Mucosa of descending colon (tissue), 3 donors: ENCODE measurements at regions not wholly inside any gene's neighbourhood (a gene's known extent, or its start where the extent isn't known, plus 50 kb on each side); places are given as distances from the start of the nearest gene placed in this dataset.

ENCODE experiments used
- ATAC-seq: fragments of 200-7000 bp; cut with Tn5 transposase; one replicate; pipeline ENCODE4 v1.9.1; 2020; ENCODE audit warnings: mild to moderate bottlenecking, moderate library complexity
- DNase-seq, 3 donors: peaks; one replicate each; pipeline ENCODE4 v3.0.0-alpha.2; 2020
- H3K36me3 ChIP-seq: fragments of 200-600 bp; one replicate; pipeline ENCODE4 v1.8.0; 2021; ENCODE audit warnings: low read depth, mild to moderate bottlenecking
- H3K4me1 ChIP-seq: fragments of 200-600 bp; one replicate; pipeline ENCODE4 v1.8.0; 2021; ENCODE audit warnings: low read depth, mild to moderate bottlenecking
- H3K4me3 ChIP-seq: fragments of 200-600 bp; one replicate; pipeline ENCODE4 v1.8.0; 2021; ENCODE audit warnings: mild to moderate bottlenecking
- H3K9me3 ChIP-seq: fragments of 200-600 bp; one replicate; pipeline ENCODE4 v1.8.0; 2021; ENCODE audit warnings: mild to moderate bottlenecking
- CTCF ChIP-seq: fragments of 200-600 bp; IDR thresholded peaks from one replicate; pipeline ENCODE4 v1.8.0; 2022; ENCODE audit warnings: antibody characterized with exemption, mild to moderate bottlenecking
- intact Hi-C, 2 donors: fragments of 100-400 bp; cut with DNase I in 1 of 2; cut with micrococcal nuclease in 1 of 2; formaldehyde crosslinking; loops; one replicate each; pipeline versions ENCODE4 v1.11.0 to v1.11.1; 2022; cut with DNase I, micrococcal nuclease
- donor health status: DM: no; HTN: no; CAD: no; lungs with moderate emphysema.
- donor health status: DM: no; HTN: no; CAD: no.
- donor health status: DM: no; HTN: yes; CAD: no.

GRCh38 chr1:209266590-209267205 is 316.8 kb upstream of the CAMK1G start:
- DNase-seq: no peak

GRCh38 chr1:209267968-209268367 is 315.5 kb upstream of the CAMK1G start:
- TF ChIP-seq CTCF: no peak
- no peak for DNase-seq
- no peak for ATAC-seq
- Histone ChIP-seq H3K4me3 (no peak overlapping the region), H3K36me3 (no peaks in the 10 kb centered on the region), H3K4me1 (no peaks in the 10 kb centered on the region), H3K9me3 (no peaks in the 10 kb centered on the region)
- intact Hi-C loops: no loop called here

More at GRCh38 chr1:209266590-209267205, 316.8 kb upstream of the CAMK1G start:
- Histone ChIP-seq H3K9me3 (no peaks in the 10 kb centered on the region), H3K36me3 (no peaks in the 10 kb centered on the region), H3K4me1 (no peaks in the 10 kb centered on the region), H3K4me3 (no peak overlapping the region)
- intact Hi-C loops: no loop called here
- TF ChIP-seq CTCF: no peak
- no peak for ATAC-seq

GRCh38 chr1:209268479-209268878 is 315.0 kb upstream of the CAMK1G start:
- Histone ChIP-seq H3K4me1 (no peaks in the 10 kb centered on the region), H3K9me3 (no peaks in the 10 kb centered on the region), H3K4me3 (no peak overlapping the region), H3K36me3 (no peaks in the 10 kb centered on the region)
- intact Hi-C loops: no loop called here
- no peak for DNase-seq
- no peak for TF ChIP-seq CTCF
- ATAC-seq: no peak

GRCh38 chr1:209276321-209276720 is 307.2 kb upstream of the CAMK1G start:
- no peak for TF ChIP-seq CTCF

GRCh38 chr1:209277662-209278061 is 305.9 kb upstream of the CAMK1G start:
- intact Hi-C loops: no loop called here
- DNase-seq: no peak
- no peak for ATAC-seq
- Histone ChIP-seq H3K9me3 (no peaks in the 10 kb centered on the region), H3K4me3 (no peak overlapping the region), H3K4me1 (no peaks in the 10 kb centered on the region), H3K36me3 (no peaks in the 10 kb centered on the region)
- TF ChIP-seq CTCF: no peak

More at GRCh38 chr1:209276321-209276720, 307.2 kb upstream of the CAMK1G start:
- DNase-seq: no peak
- H3K9me3 ChIP-seq: no peaks in the 10 kb centered on the region
- no peaks in the 10 kb centered on the region for H3K4me1 ChIP-seq
- H3K36me3 ChIP-seq: no peaks in the 10 kb centered on the region
- intact Hi-C loops: no loop called here
- no peak for ATAC-seq
- H3K4me3 ChIP-seq: no peak overlapping the region

- Histone ChIP-seq H3K36me3 (no peaks in the 10 kb centered on the region), H3K9me3 (no peaks in the 10 kb centered on the region), H3K4me3 (no peak overlapping the region), H3K4me1 (no peaks in the 10 kb centered on the region)
- no peak for TF ChIP-seq CTCF
- ATAC-seq (no peak), DNase-seq (no peak)
- intact Hi-C loops: no loop called here
Measured at GRCh38 chr1:209291715-209292114, 291.8 kb upstream of the CAMK1G start.
